ENCODE measurements at regions not wholly inside any gene's neighbourhood (a gene's known extent, or its start where the extent isn't known, plus 50 kb on each side); places are given as distances from the start of the nearest gene placed in this dataset.

GRCh38 chr12:127811988-127812387 lies 455.0 kb upstream of the TMEM132C start:
- no peak overlapping the region for H3K4me3 ChIP-seq (ENCODE audit: low read length)
- H3K27ac ChIP-seq (ENCODE audit: low read length), result no peak overlapping the region
- 26% methylated on average over 7 of the region's 7 CpGs for WGBS (ENCODE audit: insufficient coverage)
- no peaks in the 10 kb centered on the region for H3K4me1 ChIP-seq (ENCODE audit: control insufficient read depth, insufficient read depth, low read length)
- TF ChIP-seq, protein P1, sequence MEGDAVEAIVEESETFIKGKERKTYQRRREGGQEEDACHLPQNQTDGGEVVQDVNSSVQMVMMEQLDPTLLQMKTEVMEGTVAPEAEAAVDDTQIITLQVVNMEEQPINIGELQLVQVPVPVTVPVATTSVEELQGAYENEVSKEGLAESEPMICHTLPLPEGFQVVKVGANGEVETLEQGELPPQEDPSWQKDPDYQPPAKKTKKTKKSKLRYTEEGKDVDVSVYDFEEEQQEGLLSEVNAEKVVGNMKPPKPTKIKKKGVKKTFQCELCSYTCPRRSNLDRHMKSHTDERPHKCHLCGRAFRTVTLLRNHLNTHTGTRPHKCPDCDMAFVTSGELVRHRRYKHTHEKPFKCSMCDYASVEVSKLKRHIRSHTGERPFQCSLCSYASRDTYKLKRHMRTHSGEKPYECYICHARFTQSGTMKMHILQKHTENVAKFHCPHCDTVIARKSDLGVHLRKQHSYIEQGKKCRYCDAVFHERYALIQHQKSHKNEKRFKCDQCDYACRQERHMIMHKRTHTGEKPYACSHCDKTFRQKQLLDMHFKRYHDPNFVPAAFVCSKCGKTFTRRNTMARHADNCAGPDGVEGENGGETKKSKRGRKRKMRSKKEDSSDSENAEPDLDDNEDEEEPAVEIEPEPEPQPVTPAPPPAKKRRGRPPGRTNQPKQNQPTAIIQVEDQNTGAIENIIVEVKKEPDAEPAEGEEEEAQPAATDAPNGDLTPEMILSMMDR (IDR thresholded peaks at IDR 0.05), result no peak
- intact Hi-C loops (cut with micrococcal nuclease), result no loop called here
- H3K36me3 ChIP-seq (ENCODE audit: control insufficient read depth, insufficient read depth, low read length), result no peaks in the 10 kb centered on the region
- Mint-ChIP-seq H3K36me3 (no peaks in the 10 kb centered on the region), H3K27me3 (ENCODE audit: low read depth in 2 of 2) (no peaks in the 10 kb centered on the region), H3K4me1 (no peaks in the 10 kb centered on the region), H3K9me3 (peaks cover 7 to 9% of the 10 kb centered on the region in 2 donors), H3K4me3 (no peak overlapping the region), H3K27ac (no peak overlapping the region)
- H3K9me3 ChIP-seq (ENCODE audit: control insufficient read depth, insufficient read depth, low read length), result no peaks in the 10 kb centered on the region
- DNase-seq (no peak), ATAC-seq (no peak)
- no peaks in the 10 kb centered on the region for H3K27me3 ChIP-seq (ENCODE audit: control insufficient read depth, insufficient read depth, low read length)

DNA sequence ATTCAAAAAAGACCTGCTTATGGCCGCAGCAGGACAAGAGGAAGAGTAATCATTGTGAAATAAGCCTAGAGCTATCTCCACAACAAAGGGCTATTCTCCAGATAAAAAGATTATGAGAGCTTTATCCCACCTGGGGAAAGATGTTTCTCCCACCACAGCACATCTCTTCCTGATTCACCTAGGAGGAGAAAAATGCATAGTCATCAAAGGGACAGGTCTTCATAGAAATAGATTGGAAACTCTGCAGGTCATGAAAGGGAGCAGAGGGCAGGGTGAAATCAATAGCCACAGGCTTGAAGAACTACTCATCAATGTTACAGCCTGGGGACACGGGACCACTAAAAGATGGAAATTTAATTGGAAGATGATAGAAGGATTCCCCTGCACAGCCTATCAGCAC lies 453.8 kb upstream of the TMEM132C start:
- no peak overlapping the region for H3K4me3 ChIP-seq (ENCODE audit: low read length)
- ATAC-seq, result no peak
- H3K36me3 ChIP-seq (ENCODE audit: control insufficient read depth, insufficient read depth, low read length), result no peaks in the 10 kb centered on the region
- no peaks in the 10 kb centered on the region for H3K9me3 ChIP-seq (ENCODE audit: control insufficient read depth, insufficient read depth, low read length)
- TF ChIP-seq, protein P1 (IDR thresholded peaks at IDR 0.05), result no peak
- WGBS (ENCODE audit: insufficient coverage), result 75% methylated on average over 2 of the region's 2 CpGs
- Mint-ChIP-seq H3K27ac (no peak overlapping the region), H3K36me3 (no peaks in the 10 kb centered on the region), H3K4me1 (no peaks in the 10 kb centered on the region), H3K4me3 (no peak overlapping the region), H3K27me3 (ENCODE audit: low read depth in 2 of 2) (no peaks in the 10 kb centered on the region), H3K9me3 (peaks cover 4 to 9% of the 10 kb centered on the region in 2 donors)
- H3K27me3 ChIP-seq (ENCODE audit: control insufficient read depth, insufficient read depth, low read length), result no peaks in the 10 kb centered on the region
- H3K4me1 ChIP-seq (ENCODE audit: control insufficient read depth, insufficient read depth, low read length), result no peaks in the 10 kb centered on the region
- intact Hi-C loops (cut with micrococcal nuclease), result no loop called here
- no peak overlapping the region for H3K27ac ChIP-seq (ENCODE audit: low read length)
- DNase-seq, result no peak

GRCh38 chr12:127819056-127819455 lies 447.9 kb upstream of the TMEM132C start:
- Histone ChIP-seq H3K36me3 (ENCODE audit: control insufficient read depth, insufficient read depth, low read length) (no peaks in the 10 kb centered on the region), H3K27me3 (ENCODE audit: control insufficient read depth, insufficient read depth, low read length) (no peaks in the 10 kb centered on the region), H3K9me3 (ENCODE audit: control insufficient read depth, insufficient read depth, low read length) (no peaks in the 10 kb centered on the region), H3K4me1 (ENCODE audit: control insufficient read depth, insufficient read depth, low read length) (no peaks in the 10 kb centered on the region), H3K4me3 (ENCODE audit: low read length) (no peak overlapping the region), H3K27ac (ENCODE audit: low read length) (no peak overlapping the region)
- ATAC-seq (no peak), DNase-seq (no peak)
- TF ChIP-seq, protein P1 (IDR thresholded peaks at IDR 0.05), result no peak
- no peaks in the 10 kb centered on the region for H3K36me3 Mint-ChIP-seq
- H3K27me3 Mint-ChIP-seq (ENCODE audit: low read depth in 2 of 2), result no peaks in the 10 kb centered on the region
- 82% methylated on average over 3 of the region's 4 CpGs for WGBS (ENCODE audit: insufficient coverage)
- intact Hi-C loops (cut with micrococcal nuclease), result no loop called here
- peaks cover 7% of the 10 kb centered on the region in 2 donors for H3K9me3 Mint-ChIP-seq
- no peak overlapping the region for H3K27ac Mint-ChIP-seq
- H3K4me1 Mint-ChIP-seq, result no peaks in the 10 kb centered on the region
- no peak overlapping the region for H3K4me3 Mint-ChIP-seq

DNA sequence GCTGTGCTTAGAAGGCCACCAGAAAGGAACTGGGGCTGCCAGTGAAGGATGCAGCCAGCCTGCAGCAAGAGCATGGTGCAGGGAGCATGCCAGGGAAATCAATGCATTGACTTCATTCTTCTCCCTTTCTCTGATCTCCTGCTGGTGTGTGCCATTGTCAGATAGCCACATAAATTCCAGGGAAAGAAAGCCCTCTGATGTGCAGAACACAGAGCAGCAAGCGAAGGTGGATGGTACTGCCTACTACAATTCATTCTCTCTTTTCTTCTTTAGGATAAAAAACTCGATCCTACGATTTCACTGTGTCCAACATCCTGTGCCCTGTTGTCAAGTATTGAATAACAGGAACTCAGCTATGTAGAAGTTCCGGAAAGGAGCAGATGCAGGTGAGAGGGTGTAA lies 446.7 kb upstream of the TMEM132C start:
- TF ChIP-seq, protein P1 (IDR thresholded peaks at IDR 0.05), result no peak
- Histone ChIP-seq H3K4me1 (ENCODE audit: control insufficient read depth, insufficient read depth, low read length) (no peaks in the 10 kb centered on the region), H3K27ac (ENCODE audit: low read length) (no peak overlapping the region), H3K4me3 (ENCODE audit: low read length) (no peak overlapping the region), H3K9me3 (ENCODE audit: control insufficient read depth, insufficient read depth, low read length) (no peaks in the 10 kb centered on the region), H3K36me3 (ENCODE audit: control insufficient read depth, insufficient read depth, low read length) (no peaks in the 10 kb centered on the region), H3K27me3 (ENCODE audit: control insufficient read depth, insufficient read depth, low read length) (no peaks in the 10 kb centered on the region)
- no peak overlapping the region for H3K27ac Mint-ChIP-seq
- no peak for ATAC-seq
- intact Hi-C loops (cut with micrococcal nuclease), result no loop called here
- no peak overlapping the region for H3K4me3 Mint-ChIP-seq
- WGBS (ENCODE audit: insufficient coverage), result 57% methylated on average over 4 of the region's 4 CpGs
- H3K9me3 Mint-ChIP-seq, result peaks cover 5% of the 10 kb centered on the region in 2 donors
- H3K36me3 Mint-ChIP-seq, result no peaks in the 10 kb centered on the region
- H3K4me1 Mint-ChIP-seq, result no peaks in the 10 kb centered on the region
- no peak for DNase-seq
- H3K27me3 Mint-ChIP-seq (ENCODE audit: low read depth in 2 of 2), result no peaks in the 10 kb centered on the region

All from natural killer cell (primary cell).